ENCODE measurements at regions not wholly inside any gene's neighbourhood (a gene's known extent, or its start where the extent isn't known, plus 50 kb on each side); places are given as distances from the start of the nearest gene placed in this dataset.

GRCh38 chr9:115210699-115211098 lies 92.7 kb upstream of the TNC start:
- Histone ChIP-seq H3K79me2 (ENCODE audit: control insufficient read depth, insufficient read depth, low read length, unreplicated experiment) (no peaks in the 10 kb centered on the region), H3K4me3 (ENCODE audit: low read depth, low read length) (no peak overlapping the region), H3K27me3 (ENCODE audit: insufficient read depth, low read length) (no peaks in the 10 kb centered on the region), H3K36me3 (ENCODE audit: insufficient read depth, low read length) (no peaks in the 10 kb centered on the region), H3K27ac (ENCODE audit: low read depth, low read length) (no peak overlapping the region), H2AFZ (ENCODE audit: low read length, unreplicated experiment) (no peak overlapping the region), H3K4me1 (ENCODE audit: control insufficient read depth, insufficient read depth, low read length, unreplicated experiment) (peaks cover 31% of the 10 kb centered on the region)

- no peaks in the 10 kb centered on the region for H3K36me3 ChIP-seq (ENCODE audit: insufficient read depth, low read length)
- no peak overlapping the region for H3K4me3 ChIP-seq (ENCODE audit: low read depth, low read length)
- H2AFZ ChIP-seq (ENCODE audit: low read length, unreplicated experiment): no peak overlapping the region
- peaks cover 28% of the 10 kb centered on the region for H3K4me1 ChIP-seq (ENCODE audit: control insufficient read depth, insufficient read depth, low read length, unreplicated experiment)
- H3K79me2 ChIP-seq (ENCODE audit: control insufficient read depth, insufficient read depth, low read length, unreplicated experiment): no peaks in the 10 kb centered on the region
- no peaks in the 10 kb centered on the region for H3K27me3 ChIP-seq (ENCODE audit: insufficient read depth, low read length)
- H3K27ac ChIP-seq (ENCODE audit: low read depth, low read length): no peak overlapping the region
Measured at GRCh38 chr9:115211413-115212124, 93.6 kb upstream of the TNC start.

GRCh38 chr9:115212125-115212605 lies 94.2 kb upstream of the TNC start:
- H3K4me3 ChIP-seq (ENCODE audit: low read depth, low read length): no peak overlapping the region
- peaks cover 28% of the 10 kb centered on the region for H3K4me1 ChIP-seq (ENCODE audit: control insufficient read depth, insufficient read depth, low read length, unreplicated experiment)
- H3K27ac ChIP-seq (ENCODE audit: low read depth, low read length): no peak overlapping the region
- H2AFZ ChIP-seq (ENCODE audit: low read length, unreplicated experiment): no peak overlapping the region
- no peaks in the 10 kb centered on the region for H3K27me3 ChIP-seq (ENCODE audit: insufficient read depth, low read length)
- H3K36me3 ChIP-seq (ENCODE audit: insufficient read depth, low read length): no peaks in the 10 kb centered on the region
- no peaks in the 10 kb centered on the region for H3K79me2 ChIP-seq (ENCODE audit: control insufficient read depth, insufficient read depth, low read length, unreplicated experiment)

- no peak overlapping the region for H2AFZ ChIP-seq (ENCODE audit: low read length, unreplicated experiment)
- H3K27ac ChIP-seq (ENCODE audit: low read depth, low read length): no peak overlapping the region
- H3K79me2 ChIP-seq (ENCODE audit: control insufficient read depth, insufficient read depth, low read length, unreplicated experiment): no peaks in the 10 kb centered on the region
- peaks cover 28% of the 10 kb centered on the region for H3K4me1 ChIP-seq (ENCODE audit: control insufficient read depth, insufficient read depth, low read length, unreplicated experiment)
- no peaks in the 10 kb centered on the region for H3K27me3 ChIP-seq (ENCODE audit: insufficient read depth, low read length)
- no peaks in the 10 kb centered on the region for H3K36me3 ChIP-seq (ENCODE audit: insufficient read depth, low read length)
- no peak overlapping the region for H3K4me3 ChIP-seq (ENCODE audit: low read depth, low read length)
Measured at GRCh38 chr9:115212832-115213231, 94.9 kb upstream of the TNC start.

GRCh38 chr9:115213818-115214334 lies 95.9 kb upstream of the TNC start:
- Histone ChIP-seq H3K36me3 (ENCODE audit: insufficient read depth, low read length) (no peaks in the 10 kb centered on the region), H3K27ac (ENCODE audit: low read depth, low read length) (no peak overlapping the region), H3K4me3 (ENCODE audit: low read depth, low read length) (no peak overlapping the region), H3K79me2 (ENCODE audit: control insufficient read depth, insufficient read depth, low read length, unreplicated experiment) (no peaks in the 10 kb centered on the region), H2AFZ (ENCODE audit: low read length, unreplicated experiment) (no peak overlapping the region), H3K27me3 (ENCODE audit: insufficient read depth, low read length) (no peaks in the 10 kb centered on the region), H3K4me1 (ENCODE audit: control insufficient read depth, insufficient read depth, low read length, unreplicated experiment) (peaks cover 28% of the 10 kb centered on the region)

GRCh38 chr9:115216873-115217272 lies 98.9 kb upstream of the TNC start:
- peaks cover 3% of the 10 kb centered on the region; the same call in 1 of the 2 replicates for H3K27me3 ChIP-seq (ENCODE audit: insufficient read depth, low read length)
- peaks cover 15% of the 10 kb centered on the region for H3K4me1 ChIP-seq (ENCODE audit: control insufficient read depth, insufficient read depth, low read length, unreplicated experiment)
- H2AFZ ChIP-seq (ENCODE audit: low read length, unreplicated experiment): no peak overlapping the region
- no peaks in the 10 kb centered on the region for H3K36me3 ChIP-seq (ENCODE audit: insufficient read depth, low read length)
- no peak overlapping the region for H3K4me3 ChIP-seq (ENCODE audit: low read depth, low read length)
- no peaks in the 10 kb centered on the region for H3K79me2 ChIP-seq (ENCODE audit: control insufficient read depth, insufficient read depth, low read length, unreplicated experiment)
- no peak overlapping the region for H3K27ac ChIP-seq (ENCODE audit: low read depth, low read length)

- Histone ChIP-seq H3K4me3 (ENCODE audit: low read depth, low read length) (no peak overlapping the region), H3K27me3 (ENCODE audit: insufficient read depth, low read length) (peaks cover 3% of the 10 kb centered on the region; the same call in 1 of the 2 replicates), H3K27ac (ENCODE audit: low read depth, low read length) (no peak overlapping the region), H3K79me2 (ENCODE audit: control insufficient read depth, insufficient read depth, low read length, unreplicated experiment) (no peaks in the 10 kb centered on the region), H3K36me3 (ENCODE audit: insufficient read depth, low read length) (no peaks in the 10 kb centered on the region), H3K4me1 (ENCODE audit: control insufficient read depth, insufficient read depth, low read length, unreplicated experiment) (no peaks in the 10 kb centered on the region), H2AFZ (ENCODE audit: low read length, unreplicated experiment) (no peak overlapping the region)
Measured at GRCh38 chr9:115220319-115221005, 102.5 kb upstream of the TNC start.

- H3K27me3 ChIP-seq (ENCODE audit: insufficient read depth, low read length): peaks cover 11% of the 10 kb centered on the region; the same call in 1 of the 2 replicates
- H3K27ac ChIP-seq (ENCODE audit: low read depth, low read length): no peak overlapping the region
- no peak overlapping the region for H3K4me3 ChIP-seq (ENCODE audit: low read depth, low read length)
- no peaks in the 10 kb centered on the region for H3K4me1 ChIP-seq (ENCODE audit: control insufficient read depth, insufficient read depth, low read length, unreplicated experiment)
- no peaks in the 10 kb centered on the region for H3K36me3 ChIP-seq (ENCODE audit: insufficient read depth, low read length)
- H3K79me2 ChIP-seq (ENCODE audit: control insufficient read depth, insufficient read depth, low read length, unreplicated experiment): no peaks in the 10 kb centered on the region
- no peak overlapping the region for H2AFZ ChIP-seq (ENCODE audit: low read length, unreplicated experiment)
Measured at GRCh38 chr9:115223471-115223870, 105.5 kb upstream of the TNC start.

GRCh38 chr9:115225459-115226116 lies 107.6 kb upstream of the TNC start:
- no peak overlapping the region for H3K4me3 ChIP-seq (ENCODE audit: low read depth, low read length)
- no peak overlapping the region for H3K27ac ChIP-seq (ENCODE audit: low read depth, low read length)
- H3K79me2 ChIP-seq (ENCODE audit: control insufficient read depth, insufficient read depth, low read length, unreplicated experiment): no peaks in the 10 kb centered on the region
- H2AFZ ChIP-seq (ENCODE audit: low read length, unreplicated experiment): no peak overlapping the region
- no peaks in the 10 kb centered on the region for H3K4me1 ChIP-seq (ENCODE audit: control insufficient read depth, insufficient read depth, low read length, unreplicated experiment)
- H3K36me3 ChIP-seq (ENCODE audit: insufficient read depth, low read length): no peaks in the 10 kb centered on the region
- H3K27me3 ChIP-seq (ENCODE audit: insufficient read depth, low read length): peaks cover 11% of the 10 kb centered on the region; the same call in 1 of the 2 replicates

- Histone ChIP-seq H3K36me3 (ENCODE audit: insufficient read depth, low read length) (no peaks in the 10 kb centered on the region), H2AFZ (ENCODE audit: low read length, unreplicated experiment) (no peak overlapping the region), H3K4me1 (ENCODE audit: control insufficient read depth, insufficient read depth, low read length, unreplicated experiment) (no peaks in the 10 kb centered on the region), H3K27me3 (ENCODE audit: insufficient read depth, low read length) (peaks cover 8% of the 10 kb centered on the region; the same call in 1 of the 2 replicates), H3K27ac (ENCODE audit: low read depth, low read length) (no peak overlapping the region), H3K4me3 (ENCODE audit: low read depth, low read length) (no peak overlapping the region), H3K79me2 (ENCODE audit: control insufficient read depth, insufficient read depth, low read length, unreplicated experiment) (no peaks in the 10 kb centered on the region)
Measured at GRCh38 chr9:115226152-115226551, 108.2 kb upstream of the TNC start.
